Tibial nerve (tissue), 3 donors: ENCODE measurements at regions not wholly inside any gene's neighbourhood (a gene's known extent, or its start where the extent isn't known, plus 50 kb on each side); places are given as distances from the start of the nearest gene placed in this dataset.

ENCODE experiments used
- POLR2A ChIP-seq, 2 donors: fragments of 450-650 bp; IDR thresholded peaks; one replicate each; pipeline ENCODE4 v1.6.1; 2017; ENCODE audit warnings: antibody characterized with exemption in 2 of 2, mild to moderate bottlenecking in 2 of 2, moderate library complexity in 2 of 2
- TF ChIP-seq, protein P1 (sequence below), 5 experiments: fragments of 200-600 bp in 3 of 5; fragments of 450-650 bp in 2 of 5; sonication (generic) in 3 of 5; IDR thresholded peaks; one replicate each; pipeline ENCODE4 v1.5.1; 2016 to 2019; ENCODE audit warnings: antibody characterized with exemption in 5 of 5, mild to moderate bottlenecking in 3 of 5, moderate library complexity in 2 of 5

DNA sequence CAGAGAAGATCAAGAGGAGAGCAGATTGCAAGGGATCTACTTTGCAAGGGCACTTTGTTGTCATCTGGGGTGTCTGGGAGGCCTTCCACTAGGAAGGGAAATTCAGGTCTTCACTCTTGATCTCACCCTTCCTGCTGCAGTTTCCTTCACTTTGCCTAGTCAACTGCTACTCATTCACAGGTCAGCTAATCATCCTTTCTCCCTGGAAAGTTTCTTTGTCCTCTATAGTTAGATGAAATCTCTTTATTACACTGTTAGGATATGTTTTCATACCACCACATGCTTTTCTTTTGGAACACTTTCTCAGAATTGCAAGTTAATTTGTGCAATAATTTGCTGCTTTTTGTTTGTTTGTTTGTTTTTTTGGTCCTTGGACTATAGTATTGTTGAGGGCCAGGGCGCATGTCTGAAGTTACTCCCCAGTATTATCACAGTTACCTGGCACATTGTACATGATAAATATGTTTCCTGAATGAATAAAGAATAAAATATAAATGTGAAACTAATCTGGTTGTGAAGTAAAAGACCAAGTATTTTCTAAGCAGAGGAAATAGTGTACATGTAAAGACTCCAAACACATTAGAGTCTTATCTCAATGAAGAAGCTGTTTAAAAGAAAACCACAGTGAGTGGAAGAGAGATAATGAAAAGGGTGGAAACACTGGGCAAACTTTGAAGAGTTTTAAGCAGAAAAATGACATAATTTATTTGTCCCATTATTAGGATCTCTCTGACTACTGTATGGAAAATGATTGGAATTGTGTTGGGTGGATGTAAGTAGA lies 139.9 kb upstream of the DGKB start:
- TF ChIP-seq, protein P1, sequence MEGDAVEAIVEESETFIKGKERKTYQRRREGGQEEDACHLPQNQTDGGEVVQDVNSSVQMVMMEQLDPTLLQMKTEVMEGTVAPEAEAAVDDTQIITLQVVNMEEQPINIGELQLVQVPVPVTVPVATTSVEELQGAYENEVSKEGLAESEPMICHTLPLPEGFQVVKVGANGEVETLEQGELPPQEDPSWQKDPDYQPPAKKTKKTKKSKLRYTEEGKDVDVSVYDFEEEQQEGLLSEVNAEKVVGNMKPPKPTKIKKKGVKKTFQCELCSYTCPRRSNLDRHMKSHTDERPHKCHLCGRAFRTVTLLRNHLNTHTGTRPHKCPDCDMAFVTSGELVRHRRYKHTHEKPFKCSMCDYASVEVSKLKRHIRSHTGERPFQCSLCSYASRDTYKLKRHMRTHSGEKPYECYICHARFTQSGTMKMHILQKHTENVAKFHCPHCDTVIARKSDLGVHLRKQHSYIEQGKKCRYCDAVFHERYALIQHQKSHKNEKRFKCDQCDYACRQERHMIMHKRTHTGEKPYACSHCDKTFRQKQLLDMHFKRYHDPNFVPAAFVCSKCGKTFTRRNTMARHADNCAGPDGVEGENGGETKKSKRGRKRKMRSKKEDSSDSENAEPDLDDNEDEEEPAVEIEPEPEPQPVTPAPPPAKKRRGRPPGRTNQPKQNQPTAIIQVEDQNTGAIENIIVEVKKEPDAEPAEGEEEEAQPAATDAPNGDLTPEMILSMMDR (IDR thresholded peaks at IDR 0.05): no peak
- TF ChIP-seq POLR2A (IDR thresholded peaks at IDR 0.05): no peak
